ENCODE measurements at regions not wholly inside any gene's neighbourhood (a gene's known extent, or its start where the extent isn't known, plus 50 kb on each side); places are given as distances from the start of the nearest gene placed in this dataset.

DNA sequence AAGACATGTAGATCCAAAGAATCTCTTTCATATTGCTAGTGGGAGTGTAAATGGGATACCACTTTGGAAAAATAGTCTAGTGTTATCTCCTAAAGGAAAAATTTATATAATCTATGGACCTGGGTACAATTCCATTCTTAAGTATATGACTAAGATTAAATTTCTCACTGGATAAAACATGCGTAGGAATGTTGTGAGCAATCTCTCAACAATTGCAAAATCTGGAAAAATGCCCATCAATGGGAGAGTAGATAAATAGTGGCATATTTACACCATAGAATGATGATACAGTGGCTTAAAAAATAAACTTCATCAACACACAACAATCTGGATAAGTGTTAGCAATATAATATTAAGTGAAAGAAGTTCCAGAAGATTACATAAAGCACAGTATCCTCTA is 469.5 kb downstream of the MAN2A1 start:
- no peak for DNase-seq

DNA sequence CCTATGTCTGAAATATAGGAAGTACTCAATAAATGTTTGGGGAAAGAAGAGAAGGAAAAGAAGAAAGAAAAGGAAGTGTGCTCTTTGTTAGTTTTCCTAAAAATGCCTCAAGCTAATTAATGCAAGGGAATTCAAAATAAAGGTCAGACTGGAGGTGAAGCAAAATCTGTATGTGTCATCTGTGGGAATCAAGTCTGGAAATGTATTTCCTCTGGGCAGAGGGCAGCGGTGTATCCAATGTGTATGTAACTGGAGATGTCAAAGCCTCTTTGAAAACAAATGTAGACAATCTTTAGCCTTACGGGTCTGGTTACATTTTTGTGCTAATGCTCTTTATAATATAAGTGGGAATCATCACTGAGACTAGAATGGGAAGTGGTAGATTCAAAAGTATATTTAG is 471.4 kb downstream of the MAN2A1 start:
- no peak for DNase-seq

DNA sequence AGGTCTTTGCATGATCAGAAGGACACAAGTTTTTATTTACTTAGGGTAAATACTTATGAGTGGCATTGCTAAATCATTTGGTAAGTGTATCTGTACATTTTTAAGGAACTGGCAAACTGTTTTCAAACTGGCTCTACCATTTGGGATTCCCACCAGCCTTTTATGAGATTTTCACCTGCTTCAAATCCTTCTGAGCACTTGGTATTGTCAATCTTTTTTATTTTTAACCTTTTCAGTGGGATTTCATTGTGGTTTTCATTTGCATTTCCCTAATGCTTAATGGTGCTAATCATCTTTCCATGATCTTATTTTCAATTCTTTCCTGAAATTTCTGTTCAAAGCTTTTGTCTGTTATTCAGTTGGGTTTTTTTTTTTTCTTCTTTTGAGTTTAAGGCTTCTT is 475.6 kb downstream of the MAN2A1 start:
- DNase-seq: no peak

DNA sequence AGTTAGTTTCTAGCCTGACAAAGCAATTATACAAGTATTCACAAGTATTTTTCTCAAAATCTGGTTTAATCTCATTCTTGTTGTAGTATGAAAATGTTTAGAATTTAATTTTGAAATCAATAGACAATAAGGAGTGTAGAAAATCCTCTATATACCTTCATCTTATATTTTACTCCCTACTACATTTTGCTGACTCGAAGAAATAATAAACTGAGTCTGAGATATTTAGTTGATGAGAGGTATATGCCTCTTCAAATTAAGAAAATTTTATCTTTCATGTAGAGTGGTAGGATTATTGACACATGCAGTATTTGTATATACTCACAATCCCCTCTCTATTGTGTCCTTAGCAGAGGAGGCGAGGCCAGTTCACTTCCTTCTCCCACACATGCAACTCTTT is 477.7 kb downstream of the MAN2A1 start:
- DNase-seq: no peak

DNA sequence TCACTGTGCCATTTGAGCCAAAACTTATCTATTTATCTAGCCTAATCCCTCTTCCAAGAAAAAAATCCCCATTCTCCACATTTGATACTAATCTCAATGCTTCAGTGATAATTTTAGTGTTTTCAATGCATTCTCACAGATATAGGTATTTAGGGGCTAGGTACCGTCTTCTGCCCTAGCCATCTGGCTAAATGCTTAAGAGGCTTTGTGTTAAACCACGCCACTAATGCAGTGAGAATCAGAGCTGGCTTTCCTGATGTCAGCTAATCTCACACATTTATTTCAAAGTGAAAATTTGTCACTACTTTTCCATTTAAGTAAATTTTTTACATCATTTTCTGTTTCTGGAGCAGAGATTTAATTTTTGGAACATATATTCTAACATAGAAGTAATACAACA is 479.7 kb downstream of the MAN2A1 start:
- DNase-seq: no peak

DNA sequence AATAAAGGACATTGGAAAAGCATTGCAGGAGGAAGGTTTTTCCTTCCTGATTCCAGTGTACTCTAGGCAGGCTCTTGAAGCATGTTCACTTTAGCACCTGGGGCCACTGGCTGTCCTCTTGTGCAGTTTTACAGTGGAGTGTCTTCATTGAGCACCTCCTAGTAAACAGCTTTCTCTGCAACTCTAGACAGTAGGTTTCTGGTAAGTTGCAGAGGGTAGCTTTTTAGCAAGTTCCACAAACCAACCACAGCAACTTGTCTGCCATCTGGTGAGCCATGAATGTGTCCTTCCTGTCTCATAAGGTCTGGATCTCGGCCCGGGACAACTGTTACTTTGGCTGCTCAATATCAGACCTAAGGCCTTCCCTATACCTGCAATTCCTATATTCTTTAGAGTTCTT is 488.0 kb downstream of the MAN2A1 start:
- DNase-seq: no peak

DNA sequence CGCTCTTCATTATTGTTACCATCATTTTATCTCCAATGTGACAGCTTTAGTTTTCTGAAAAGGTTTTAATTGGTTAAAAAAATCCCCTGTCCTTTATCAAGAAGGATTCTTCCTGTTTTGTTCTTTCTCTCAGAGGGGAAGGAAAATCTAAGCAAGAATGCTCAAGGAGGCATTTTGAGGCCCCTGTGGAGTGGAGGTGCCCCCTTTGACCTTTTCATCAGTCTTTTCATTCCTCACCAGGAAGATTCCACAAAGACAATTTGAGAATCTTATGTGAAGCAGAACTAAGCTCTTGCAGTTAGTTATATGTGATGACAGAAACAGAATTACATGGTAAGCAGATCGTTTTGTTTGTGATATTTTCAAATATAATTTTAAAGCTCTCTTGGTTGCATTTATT is 489.6 kb downstream of the MAN2A1 start:
- no peak for DNase-seq

DNA sequence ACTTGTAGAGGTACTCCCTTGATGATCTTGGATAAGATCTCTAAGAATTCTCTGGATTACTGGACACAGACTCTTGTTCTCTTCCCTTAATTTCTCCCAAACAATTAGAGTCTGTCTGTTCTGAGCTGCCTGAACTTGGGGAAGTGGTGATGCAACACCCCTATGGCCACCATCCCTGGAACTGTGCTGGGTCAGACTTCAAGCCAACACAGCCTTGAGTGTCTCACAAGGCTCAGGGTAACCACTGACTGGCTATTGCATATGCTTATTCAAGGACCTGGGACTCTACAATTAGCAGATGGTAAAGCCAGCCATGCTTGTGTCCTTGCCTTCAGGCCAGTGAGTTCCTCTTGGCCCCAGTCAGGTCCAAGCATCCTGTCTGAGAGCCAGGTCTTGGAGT is 504.5 kb downstream of the MAN2A1 start:
- DNase-seq: no peak

DNA sequence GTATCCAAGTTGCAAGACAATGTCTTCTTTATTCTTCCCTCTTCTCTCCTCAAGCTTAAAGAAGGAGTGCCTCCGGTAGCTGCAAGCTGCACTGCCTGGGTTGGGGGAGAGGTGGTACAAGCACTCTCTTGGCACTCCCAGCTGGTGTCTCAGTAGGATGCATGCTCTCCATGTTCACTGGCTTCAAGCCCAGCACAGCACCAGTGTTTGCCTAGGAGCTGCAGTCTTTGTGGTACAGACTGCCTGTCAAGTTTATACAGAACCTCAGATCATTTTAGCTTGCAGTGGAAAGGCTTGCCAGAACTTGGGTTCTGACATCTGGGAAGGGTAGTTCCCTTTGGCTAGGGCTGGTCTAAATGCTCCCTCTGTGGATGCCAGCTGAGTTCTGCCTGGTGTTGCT is 505.6 kb downstream of the MAN2A1 start:
- no peak for DNase-seq

DNA sequence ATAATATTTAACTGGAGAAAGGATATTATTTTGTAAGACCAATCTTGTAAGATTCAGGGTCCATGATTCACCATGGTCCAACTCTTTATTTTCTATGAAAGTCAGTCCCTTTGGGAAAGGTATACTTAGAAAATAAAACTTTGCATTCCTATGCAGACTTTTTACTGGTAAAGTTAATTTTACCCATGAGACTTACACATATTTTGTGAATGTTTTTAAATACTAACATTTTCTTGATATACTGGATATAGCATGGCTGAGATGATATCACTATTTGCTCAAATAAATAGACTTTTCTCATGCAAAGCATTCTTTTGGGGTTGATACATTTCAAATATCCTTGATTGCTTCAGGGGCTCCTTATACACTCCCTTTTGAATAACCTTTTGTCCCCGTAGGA is 512.1 kb downstream of the MAN2A1 start:
- DNase-seq: no peak

DNA sequence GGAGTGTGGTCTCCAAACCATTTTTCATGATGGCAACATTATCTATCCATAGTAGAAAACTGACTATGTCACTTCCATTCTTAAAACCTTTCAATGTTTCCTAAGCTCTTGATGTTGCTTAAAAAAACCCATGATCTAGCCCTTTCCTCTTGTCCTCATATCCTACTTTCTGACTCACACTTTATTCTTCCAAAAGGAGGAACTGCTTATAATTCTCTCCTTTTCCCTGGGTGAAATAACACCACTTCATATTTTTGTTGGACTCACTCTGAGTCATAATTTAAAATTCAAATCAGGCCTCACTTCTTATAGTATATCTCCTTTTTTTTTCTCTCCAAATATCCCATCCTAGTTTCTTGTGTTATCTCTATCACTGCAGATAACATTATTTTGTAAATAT is 513.9 kb downstream of the MAN2A1 start:
- no peak for DNase-seq

DNA sequence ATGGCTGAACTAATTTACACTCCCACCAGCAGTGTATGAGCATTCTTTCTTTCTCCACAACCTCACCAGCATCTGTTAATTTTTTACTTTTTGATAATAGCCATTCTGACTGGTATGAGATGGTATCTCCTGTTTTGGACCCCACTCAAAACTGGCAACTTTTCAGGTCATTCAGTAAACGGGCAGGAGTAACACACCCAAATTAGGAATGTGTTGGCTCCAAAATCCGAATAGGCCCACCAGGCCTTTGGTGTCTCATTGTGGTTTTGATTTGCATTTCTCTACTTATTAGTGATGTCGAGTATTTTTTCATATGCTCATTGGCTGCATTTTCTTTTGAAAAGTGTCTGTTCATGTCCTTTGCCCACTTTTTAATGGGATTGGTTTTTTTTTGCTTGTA is 517.1 kb downstream of the TMEM232 start:
- DNase-seq: no peak

DNA sequence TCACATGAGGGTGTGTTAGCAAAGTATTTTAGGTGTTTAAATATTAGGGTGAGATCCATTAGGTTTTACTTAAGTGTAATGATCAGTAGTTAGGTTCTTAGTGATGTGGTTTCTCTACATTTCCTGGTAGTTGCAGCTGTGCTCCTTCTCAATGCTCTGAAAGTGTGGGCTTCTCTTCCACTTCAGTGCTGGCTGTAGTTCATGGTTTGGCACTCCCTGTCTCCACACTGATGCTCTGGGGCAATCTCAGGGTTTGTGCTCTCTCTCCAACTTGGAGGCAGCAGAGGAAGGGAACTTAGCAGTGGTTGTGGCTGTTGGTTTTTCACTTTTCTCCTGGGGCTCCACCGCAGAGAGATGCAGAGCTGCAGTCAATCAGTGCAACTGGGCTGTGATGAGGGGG is 507.5 kb downstream of the TMEM232 start:
- DNase-seq: no peak

DNA sequence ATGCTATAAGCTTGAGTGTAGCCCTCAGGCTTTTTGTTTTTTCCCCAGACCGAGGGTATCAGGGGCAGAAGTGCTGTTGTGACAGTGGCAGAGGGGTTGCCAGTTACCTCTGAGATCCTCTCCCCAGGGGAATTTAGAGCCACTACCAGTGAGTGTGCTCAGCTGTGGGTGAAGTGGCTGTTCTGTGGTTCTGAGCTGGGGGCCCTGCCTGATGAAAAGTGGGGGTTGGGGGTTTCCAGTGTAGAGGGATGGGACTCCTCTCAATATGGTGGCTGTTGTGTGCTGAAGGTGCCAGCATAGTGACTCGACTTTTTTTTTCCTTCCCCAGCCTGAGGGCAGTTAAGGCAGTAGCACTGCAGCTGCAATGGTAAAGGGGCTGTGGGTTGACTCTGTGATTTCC is 506.7 kb downstream of the TMEM232 start:
- DNase-seq: no peak

DNA sequence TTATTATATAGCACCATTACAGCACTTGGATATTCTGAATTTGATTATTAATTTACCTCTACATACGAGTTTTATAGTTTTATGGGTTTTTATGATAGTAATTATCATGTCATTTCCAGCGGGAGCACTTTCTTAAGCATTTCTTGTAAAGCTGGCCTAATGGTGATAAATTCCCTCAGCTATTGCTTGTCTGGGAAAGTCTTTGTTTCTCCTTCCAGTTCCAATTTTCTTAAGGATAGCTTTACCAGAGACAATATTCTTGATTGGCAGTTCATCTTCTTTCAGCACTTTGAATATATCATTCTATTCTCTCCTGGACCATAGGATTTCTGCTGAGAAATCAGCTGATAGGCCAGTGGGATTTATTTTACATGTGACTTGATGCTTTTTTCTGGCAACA is 505.4 kb downstream of the TMEM232 start:
- no peak for DNase-seq

DNA sequence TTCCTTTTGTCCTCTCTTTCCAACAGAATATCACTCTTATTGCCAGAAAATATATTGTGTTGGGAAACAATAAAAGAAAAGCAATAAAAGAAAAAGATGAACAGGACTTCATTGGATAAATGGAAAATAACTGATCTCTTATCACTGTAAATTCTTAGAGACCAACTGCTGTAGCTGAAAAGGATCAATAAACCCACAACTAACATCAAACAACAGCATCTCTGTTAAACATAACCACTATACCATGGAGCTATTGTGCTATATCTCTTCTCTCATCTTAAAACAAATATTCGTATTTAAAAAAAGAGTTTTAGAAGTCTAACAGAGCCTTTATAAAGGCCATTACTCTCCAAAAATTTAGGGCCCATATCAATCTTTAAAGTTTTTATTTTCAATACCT is 502.4 kb downstream of the TMEM232 start:
- no peak for DNase-seq

DNA sequence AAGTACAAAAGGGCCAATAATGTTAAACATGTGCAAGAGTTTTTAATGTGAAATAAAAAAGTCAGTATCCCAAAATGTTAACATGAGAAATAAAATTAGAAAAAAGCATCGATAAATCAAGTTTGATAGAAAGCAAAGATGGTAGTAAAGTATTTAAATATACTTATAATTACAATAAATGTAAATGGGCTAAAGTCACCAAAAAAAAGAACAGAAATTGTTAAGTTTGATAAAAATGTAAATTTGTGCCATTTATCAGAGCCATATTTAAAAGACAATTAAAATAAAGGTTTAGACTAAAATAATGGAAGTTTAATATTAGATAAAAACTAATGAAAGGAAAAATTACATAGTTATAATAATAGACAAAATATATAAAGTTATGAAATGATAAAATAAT is 500.5 kb downstream of the TMEM232 start:
- no peak for DNase-seq

DNA sequence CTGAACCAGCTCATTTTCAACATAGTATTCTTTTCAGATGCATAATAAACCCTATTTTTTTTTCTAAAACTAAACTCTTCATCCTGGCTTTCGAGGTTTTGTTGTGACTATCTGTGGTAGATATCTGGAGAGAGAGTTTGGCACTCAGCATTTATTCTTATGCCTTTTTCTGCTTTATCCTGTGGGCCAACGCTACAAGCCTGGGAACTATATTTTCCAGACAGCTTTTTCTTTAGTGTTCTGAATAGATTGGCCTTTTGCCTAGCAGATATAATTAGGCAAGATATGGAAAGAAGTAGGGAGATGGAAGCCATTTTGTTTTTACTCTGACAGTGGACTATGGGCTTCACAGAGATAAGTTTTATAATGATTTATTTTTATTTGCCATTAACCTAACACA is 486.7 kb downstream of the TMEM232 start:
- no peak for DNase-seq

DNA sequence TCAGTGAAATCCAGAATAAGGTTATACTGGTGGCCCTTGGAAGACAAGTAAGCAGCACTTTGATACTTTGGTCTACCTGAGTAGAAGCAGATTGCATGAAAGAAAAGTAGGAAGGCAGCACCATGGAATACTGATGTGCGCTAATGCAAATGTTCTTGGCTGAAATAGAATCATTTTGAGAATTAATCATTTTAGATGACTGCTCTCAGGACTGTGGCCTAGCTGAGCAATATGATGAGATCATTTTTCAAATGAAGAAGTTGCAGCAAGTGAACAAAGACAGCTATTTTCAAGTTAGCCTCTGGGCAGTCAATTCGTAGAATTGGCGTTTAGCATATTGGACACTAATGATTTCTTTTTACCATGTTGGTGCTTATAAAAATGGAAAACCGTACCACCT is 483.5 kb downstream of the TMEM232 start:
- DNase-seq: no peak

DNA sequence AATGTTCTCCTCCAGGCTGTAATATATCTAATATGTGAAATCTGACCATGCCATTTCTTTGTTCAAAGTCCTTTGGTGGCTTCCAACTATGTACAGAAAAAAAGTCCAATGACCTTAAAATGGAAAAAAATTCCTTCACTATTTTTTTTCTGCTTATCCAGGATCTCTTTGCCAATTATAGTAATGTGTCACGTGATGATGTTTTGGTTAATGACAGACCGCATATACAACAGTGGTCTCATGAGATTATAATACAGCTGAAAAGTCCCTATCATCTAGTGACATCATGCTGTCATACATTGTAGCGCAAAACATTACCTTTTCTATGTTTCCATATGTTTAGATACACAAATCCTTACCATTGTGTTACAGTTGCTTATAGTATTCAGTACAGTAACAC is 477.6 kb downstream of the TMEM232 start:
- DNase-seq: no peak

DNA sequence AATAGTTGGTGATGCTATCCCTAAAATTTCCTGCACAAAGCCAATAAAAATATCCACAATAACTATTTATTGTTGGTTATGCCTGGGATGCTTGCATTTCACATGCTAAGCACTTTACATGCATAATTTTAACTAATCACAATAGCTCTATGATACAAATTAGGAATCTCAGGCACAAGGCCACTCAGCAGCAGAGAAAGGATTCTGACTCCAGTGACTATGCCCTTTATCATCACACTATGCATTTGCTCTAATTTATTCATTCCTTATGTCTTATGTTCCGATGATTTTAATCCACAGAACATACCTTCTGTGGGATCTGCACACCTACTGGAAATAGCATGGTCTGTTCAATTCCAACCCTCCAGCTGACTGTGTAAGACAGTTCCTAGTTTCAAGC is 476.1 kb downstream of the TMEM232 start:
- no peak for DNase-seq

DNA sequence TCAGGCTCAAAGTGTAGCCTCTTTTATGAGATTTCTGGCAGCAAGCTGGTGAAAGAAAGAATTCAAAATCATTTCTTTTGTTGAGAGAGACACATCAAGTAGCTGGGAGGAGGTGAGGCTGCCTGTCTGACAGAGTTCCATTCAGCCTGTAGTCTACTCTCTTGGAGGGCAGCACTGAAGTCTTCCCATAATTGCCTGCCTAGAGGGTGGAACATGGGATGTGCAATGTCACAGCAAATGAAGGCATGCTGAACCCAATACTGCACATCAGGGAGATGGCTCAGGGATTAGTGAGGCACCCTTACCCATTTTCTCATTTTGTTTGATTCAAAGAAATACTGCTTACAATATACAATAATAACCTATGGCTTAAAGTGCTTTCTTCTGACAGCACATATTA is 475.7 kb downstream of the TMEM232 start:
- no peak for DNase-seq

DNA sequence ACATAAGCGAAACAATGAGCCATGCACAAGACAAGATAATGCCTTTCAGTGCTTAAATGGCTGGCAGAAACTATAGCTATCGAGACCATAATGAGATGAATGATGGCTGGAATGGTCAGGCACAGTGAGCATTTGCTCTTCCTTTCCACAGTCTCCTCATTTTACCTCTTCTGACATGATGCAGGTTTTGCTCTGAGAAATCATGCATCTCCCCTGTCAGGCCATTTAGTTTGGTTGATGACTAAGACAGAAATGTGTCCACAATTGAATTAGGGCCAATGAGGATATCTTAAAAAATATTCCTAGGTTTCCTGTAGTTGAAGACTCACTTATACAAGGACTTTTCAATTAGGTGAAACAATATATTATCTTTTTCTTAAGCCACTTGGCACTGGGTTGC is 475.1 kb downstream of the TMEM232 start:
- DNase-seq: no peak

DNA sequence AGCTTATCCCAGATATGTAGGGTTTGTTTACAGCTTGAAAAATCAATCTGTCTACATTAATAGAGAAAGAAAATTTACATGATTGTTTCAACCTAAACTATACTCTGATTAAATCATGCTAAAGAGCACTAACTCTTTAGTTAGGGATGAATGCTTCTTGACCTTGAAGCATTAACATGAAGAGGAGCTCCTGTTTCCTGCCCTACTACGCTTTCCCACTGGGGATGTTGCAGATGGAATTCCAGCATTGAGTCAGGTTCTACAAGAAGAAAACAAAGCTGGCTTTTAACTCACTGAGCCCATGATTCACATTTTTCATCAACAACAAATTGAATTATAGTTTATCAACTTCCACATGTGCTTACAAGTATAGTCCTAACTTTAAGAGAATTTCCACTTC is 471.3 kb downstream of the TMEM232 start:
- DNase-seq: no peak

DNA sequence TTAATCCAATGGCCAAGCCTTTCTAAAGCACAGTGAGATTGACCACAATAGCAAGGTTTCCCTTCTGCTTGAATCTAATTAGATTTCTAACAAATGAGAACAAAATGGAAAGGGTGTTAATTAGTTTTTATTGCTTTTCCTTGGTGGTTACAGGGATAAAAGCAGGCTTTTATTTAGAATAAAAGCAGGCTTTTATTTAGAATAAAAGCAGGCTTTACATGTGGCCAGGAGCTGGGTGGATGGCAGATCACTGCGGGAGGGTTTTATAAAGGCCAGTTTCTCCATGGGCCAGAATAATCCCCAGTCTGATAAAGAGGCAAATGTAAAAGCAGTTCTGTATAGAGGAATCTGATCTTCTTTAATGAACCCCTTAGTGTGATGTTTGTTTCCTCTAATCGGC is 470.2 kb downstream of the TMEM232 start:
- DNase-seq: no peak

DNA sequence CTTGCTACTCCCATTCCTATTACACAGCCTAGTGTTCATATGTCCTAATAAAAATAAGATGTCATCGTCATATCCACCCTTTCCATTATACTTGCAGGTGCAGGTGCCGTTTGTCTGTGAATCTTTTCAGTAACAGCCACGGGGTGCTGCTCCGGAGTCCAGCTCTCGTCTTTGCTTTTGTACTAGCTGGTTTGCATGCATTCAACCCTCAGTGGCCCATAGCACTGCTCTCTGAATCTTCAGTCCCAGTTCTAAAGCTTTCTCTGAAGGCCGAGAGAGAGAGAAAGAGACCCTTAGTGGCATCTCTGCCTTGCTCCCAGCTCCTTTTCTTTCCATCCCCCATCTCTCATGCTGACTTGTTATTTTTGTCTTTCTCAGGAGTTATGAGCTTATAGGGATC is 468.5 kb downstream of the TMEM232 start:
- DNase-seq: no peak
